ENCODE measurements at regions not wholly inside any gene's neighbourhood (a gene's known extent, or its start where the extent isn't known, plus 50 kb on each side); places are given as distances from the start of the nearest gene placed in this dataset.
"Not testable (repeated sequence)": the region's sequence is repeated elsewhere in the genome, so short reads cannot be mapped to it uniquely, and the experiment has no call there.

GRCh38 chr4:125225806-125226205 lies 88.9 kb upstream of the FAT4 start:
- TF ChIP-seq POLR2AphosphoS5 (IDR thresholded peaks at IDR 0.05; ENCODE audit: borderline replicate concordance, low read depth, low read length) (no peak), EZH2 (IDR thresholded peaks at IDR 0.05) (no peak), FOXP2 (optimal IDR thresholded peaks at IDR 0.05; ENCODE audit: control extremely low read depth, extremely low read length, insufficient read depth) (no peak)
- Histone ChIP-seq H3K9ac (ENCODE audit: insufficient read length) (no peak overlapping the region), H3K36me3 (ENCODE audit: insufficient read depth, low read length) (no peaks in the 10 kb centered on the region), H3K4me3 (no peak overlapping the region), H3K27ac (no peak overlapping the region), H3K9me3 (ENCODE audit: low read depth, low read length) (no peaks in the 10 kb centered on the region)
- DNase-seq (ENCODE audit: low read depth, low spot score), result no peak

- Histone ChIP-seq H3K36me3 (ENCODE audit: insufficient read depth, low read length) (no peaks in the 10 kb centered on the region), H3K27ac (no peak overlapping the region), H3K4me3 (no peak overlapping the region), H3K9ac (ENCODE audit: insufficient read length) (no peak overlapping the region), H3K9me3 (ENCODE audit: low read depth, low read length) (no peaks in the 10 kb centered on the region)
- no peak for DNase-seq (ENCODE audit: low read depth, low spot score)
- TF ChIP-seq EZH2 (IDR thresholded peaks at IDR 0.05), result no peak
- no peak for TF ChIP-seq POLR2AphosphoS5 (IDR thresholded peaks at IDR 0.05; ENCODE audit: borderline replicate concordance, low read depth, low read length)
Measured at GRCh38 chr4:125200556-125200955, 114.2 kb upstream of the FAT4 start.

GRCh38 chr4:125198916-125199315 lies 115.8 kb upstream of the FAT4 start:
- no peak overlapping the region for H3K4me3 ChIP-seq
- H3K9me3 ChIP-seq (ENCODE audit: low read depth, low read length), result no peaks in the 10 kb centered on the region
- H3K36me3 ChIP-seq (ENCODE audit: insufficient read depth, low read length), result no peaks in the 10 kb centered on the region
- no peak overlapping the region for H3K27ac ChIP-seq
- no peak for TF ChIP-seq EZH2 (IDR thresholded peaks at IDR 0.05)
- no peak for TF ChIP-seq FOXP2 (optimal IDR thresholded peaks at IDR 0.05; ENCODE audit: control extremely low read depth, extremely low read length, insufficient read depth)
- no peak for TF ChIP-seq POLR2AphosphoS5 (IDR thresholded peaks at IDR 0.05; ENCODE audit: borderline replicate concordance, low read depth, low read length)
- no peak for DNase-seq (ENCODE audit: low read depth, low spot score)
- H3K9ac ChIP-seq (ENCODE audit: insufficient read length), result no peak overlapping the region

GRCh38 chr4:125191874-125192459 lies 122.8 kb upstream of the FAT4 start:
- H3K9ac ChIP-seq (ENCODE audit: insufficient read length); DNase-seq (ENCODE audit: low read depth, low spot score); H3K27ac ChIP-seq; H3K9me3 ChIP-seq (ENCODE audit: low read depth, low read length); H3K4me3 ChIP-seq; H3K36me3 ChIP-seq (ENCODE audit: insufficient read depth, low read length): not testable (repeated sequence)

- Histone ChIP-seq H3K27ac (no peak overlapping the region), H3K9ac (ENCODE audit: insufficient read length) (no peak overlapping the region), H3K9me3 (ENCODE audit: low read depth, low read length) (no peaks in the 10 kb centered on the region), H3K36me3 (ENCODE audit: insufficient read depth, low read length) (no peaks in the 10 kb centered on the region), H3K4me3 (no peak overlapping the region)
- TF ChIP-seq POLR2AphosphoS5 (IDR thresholded peaks at IDR 0.05; ENCODE audit: borderline replicate concordance, low read depth, low read length) (no peak), FOXP2 (optimal IDR thresholded peaks at IDR 0.05; ENCODE audit: control extremely low read depth, extremely low read length, insufficient read depth) (no peak), EZH2 (IDR thresholded peaks at IDR 0.05) (no peak)
- DNase-seq (ENCODE audit: low read depth, low spot score), result no peak
Measured at GRCh38 chr4:125191232-125191631, 123.5 kb upstream of the FAT4 start.

GRCh38 chr4:125187226-125188176 lies 127.3 kb upstream of the FAT4 start:
- H3K4me3 ChIP-seq, result no peak overlapping the region
- H3K9me3 ChIP-seq (ENCODE audit: low read depth, low read length), result no peaks in the 10 kb centered on the region
- no peak for DNase-seq (ENCODE audit: low read depth, low spot score)
- H3K27ac ChIP-seq, result no peak overlapping the region
- no peak for TF ChIP-seq FOXP2 (optimal IDR thresholded peaks at IDR 0.05; ENCODE audit: control extremely low read depth, extremely low read length, insufficient read depth)
- TF ChIP-seq EZH2 (IDR thresholded peaks at IDR 0.05), result no peak
- no peak for TF ChIP-seq POLR2AphosphoS5 (IDR thresholded peaks at IDR 0.05; ENCODE audit: borderline replicate concordance, low read depth, low read length)
- H3K9ac ChIP-seq (ENCODE audit: insufficient read length), result no peak overlapping the region
- H3K36me3 ChIP-seq (ENCODE audit: insufficient read depth, low read length), result no peaks in the 10 kb centered on the region

GRCh38 chr4:125184116-125184515 lies 130.6 kb upstream of the FAT4 start:
- Histone ChIP-seq H3K9me3 (ENCODE audit: low read depth, low read length) (no peaks in the 10 kb centered on the region), H3K27ac (no peak overlapping the region), H3K4me3 (no peak overlapping the region), H3K36me3 (ENCODE audit: insufficient read depth, low read length) (no peaks in the 10 kb centered on the region), H3K9ac (ENCODE audit: insufficient read length) (no peak overlapping the region)
- no peak for DNase-seq (ENCODE audit: low read depth, low spot score)
- TF ChIP-seq EZH2 (IDR thresholded peaks at IDR 0.05) (no peak), FOXP2 (optimal IDR thresholded peaks at IDR 0.05; ENCODE audit: control extremely low read depth, extremely low read length, insufficient read depth) (no peak), POLR2AphosphoS5 (IDR thresholded peaks at IDR 0.05; ENCODE audit: borderline replicate concordance, low read depth, low read length) (no peak)

GRCh38 chr4:125181804-125182203 lies 133.0 kb upstream of the FAT4 start:
- H3K36me3 ChIP-seq (ENCODE audit: insufficient read depth, low read length), result no peaks in the 10 kb centered on the region
- no peak overlapping the region for H3K9ac ChIP-seq (ENCODE audit: insufficient read length)
- DNase-seq (ENCODE audit: low read depth, low spot score), result no peak
- H3K27ac ChIP-seq, result no peak overlapping the region
- TF ChIP-seq POLR2AphosphoS5 (IDR thresholded peaks at IDR 0.05; ENCODE audit: borderline replicate concordance, low read depth, low read length) (no peak), EZH2 (IDR thresholded peaks at IDR 0.05) (no peak), FOXP2 (optimal IDR thresholded peaks at IDR 0.05; ENCODE audit: control extremely low read depth, extremely low read length, insufficient read depth) (no peak)
- H3K4me3 ChIP-seq, result no peak overlapping the region
- H3K9me3 ChIP-seq (ENCODE audit: low read depth, low read length), result no peaks in the 10 kb centered on the region
